H1 (cell line): ENCODE measurements at regions not wholly inside any gene's neighbourhood (a gene's known extent, or its start where the extent isn't known, plus 50 kb on each side); places are given as distances from the start of the nearest gene placed in this dataset.

Experiments used
- PHF8 ChIP-seq: fragments of 200-600 bp; sonication (generic); conservative IDR thresholded peaks from 2 replicates; pipeline ENCODE4 v1.7.1; 2012; ENCODE audit warnings: low read depth, mild to moderate bottlenecking, inconsistent platforms, low read length, moderate library complexity
- POLR2AphosphoS5 ChIP-seq: IDR thresholded peaks from 2 replicates; pipeline ENCODE4 v1.6.1; 2011; ENCODE audit warnings: low read depth, low read length

DNA sequence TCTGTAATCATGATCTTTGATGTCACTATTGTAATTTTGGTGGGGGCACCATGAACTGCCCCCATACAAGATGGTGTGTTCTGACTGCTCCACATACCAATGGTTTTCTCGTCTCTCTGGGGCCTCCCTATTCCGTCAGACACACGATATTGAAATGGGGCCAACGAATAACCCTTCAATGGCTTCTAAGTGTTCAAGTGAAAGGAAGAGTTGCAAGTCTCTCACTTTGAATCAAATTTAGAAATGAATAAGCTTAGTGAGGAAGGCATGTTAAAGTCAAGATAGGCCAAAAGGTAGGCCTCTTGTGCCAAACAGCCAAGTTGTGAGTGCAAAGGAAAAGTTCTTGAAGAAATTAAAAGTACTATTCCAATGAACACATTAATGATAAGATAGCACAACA, 205.4 kb downstream of the SPRY1 start (continued):
- no peak for TF ChIP-seq PHF8
- no peak for TF ChIP-seq POLR2AphosphoS5
